Globus pallidus (tissue), 1 donor: ENCODE measurements at regions not wholly inside any gene's neighbourhood (a gene's known extent, or its start where the extent isn't known, plus 50 kb on each side); places are given as distances from the start of the nearest gene placed in this dataset.

ENCODE experiments used
- DNase-seq: peaks from one replicate; pipeline ENCODE4 v3.0.0-alpha.2; 2015; ENCODE audit warnings: low spot score

- DNase-seq, result no peak
Observed at GRCh38 chr3:156620901-156621300, 53.5 kb upstream of the TIPARP start.

- no peak for DNase-seq
Observed at GRCh38 chr3:156620260-156620659, 54.1 kb upstream of the TIPARP start.

GRCh38 chr3:156619376-156619775, 55.0 kb upstream of the TIPARP start:
- no peak for DNase-seq

GRCh38 chr3:156617781-156618180, 56.6 kb upstream of the TIPARP start:
- no peak for DNase-seq

DNA sequence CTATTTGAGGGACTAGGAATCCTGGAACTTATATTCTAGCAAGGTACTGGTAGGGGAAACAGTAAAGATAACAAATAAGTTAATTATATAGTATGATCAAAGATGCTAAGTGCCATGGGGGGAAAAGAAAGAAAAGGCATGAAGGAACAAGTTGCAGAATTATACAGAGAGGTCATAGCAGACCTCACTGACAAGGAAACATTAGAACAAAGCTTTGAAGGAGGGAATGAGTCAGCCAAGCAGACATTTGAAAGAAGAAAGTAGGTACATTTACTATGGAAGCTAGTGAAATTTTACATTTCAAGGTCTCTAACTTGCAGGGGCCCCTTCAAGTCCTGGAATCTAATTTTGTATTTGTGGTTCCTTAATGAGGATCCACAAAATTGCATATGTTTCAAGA, 57.2 kb upstream of the TIPARP start:
- no peak for DNase-seq

- no peak for DNase-seq
Observed at GRCh38 chr3:156615592-156616173, 58.7 kb upstream of the TIPARP start.

- no peak for DNase-seq
Observed at GRCh38 chr3:156614642-156615511, 59.5 kb upstream of the TIPARP start.

- no peak for DNase-seq
Observed at GRCh38 chr3:156612903-156613302, 58.0 kb upstream of the SSR3 start.

- no peak for DNase-seq
Observed at GRCh38 chr3:156611870-156612494, 57.1 kb upstream of the SSR3 start.

- no peak for DNase-seq
Observed at GRCh38 chr3:156610154-156610553, 55.2 kb upstream of the SSR3 start.

GRCh38 chr3:156609546-156609945, 54.6 kb upstream of the SSR3 start:
- no peak for DNase-seq

DNA sequence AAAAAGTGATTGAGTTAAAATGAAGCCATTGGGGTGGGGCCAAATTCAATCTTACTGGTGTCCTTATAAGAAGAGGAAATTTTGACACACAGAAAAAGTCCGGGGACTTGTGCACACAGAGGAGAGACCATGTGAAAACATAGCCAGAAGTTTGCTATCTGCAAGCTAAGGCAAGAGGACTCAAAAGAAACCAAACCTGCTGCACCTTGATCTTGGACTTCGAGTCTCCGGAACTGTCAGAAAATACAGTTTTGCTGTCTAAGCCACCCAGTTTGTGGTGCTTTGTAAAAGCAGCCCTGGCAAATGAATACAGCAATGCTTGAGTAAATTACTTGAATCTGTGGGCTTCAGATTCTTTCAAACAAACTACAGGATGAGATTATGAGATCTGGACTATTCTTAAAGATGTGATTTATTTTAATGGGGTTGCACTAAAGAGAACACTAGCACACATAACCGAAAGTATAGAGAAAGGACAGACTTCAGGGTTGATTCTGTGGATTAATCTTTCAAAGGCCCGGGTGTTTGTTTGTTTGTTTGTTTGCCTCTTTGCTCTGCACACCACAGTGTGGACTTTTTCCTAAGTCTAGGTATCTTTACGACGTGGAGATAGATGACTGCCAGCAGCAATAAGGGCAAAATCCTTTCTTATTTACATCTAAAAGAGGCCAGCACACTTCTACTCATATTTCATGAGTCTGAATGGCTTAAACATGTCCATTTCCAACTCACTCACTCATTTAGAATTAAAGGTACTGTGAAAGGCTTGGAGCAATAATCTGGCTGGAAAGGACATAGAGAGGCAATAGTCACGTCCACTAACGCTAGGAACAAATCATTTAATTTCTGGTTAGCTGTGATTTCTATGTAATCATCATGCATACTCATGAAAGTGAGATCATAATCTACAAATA, 53.9 kb upstream of the SSR3 start:
- no peak for DNase-seq

DNA sequence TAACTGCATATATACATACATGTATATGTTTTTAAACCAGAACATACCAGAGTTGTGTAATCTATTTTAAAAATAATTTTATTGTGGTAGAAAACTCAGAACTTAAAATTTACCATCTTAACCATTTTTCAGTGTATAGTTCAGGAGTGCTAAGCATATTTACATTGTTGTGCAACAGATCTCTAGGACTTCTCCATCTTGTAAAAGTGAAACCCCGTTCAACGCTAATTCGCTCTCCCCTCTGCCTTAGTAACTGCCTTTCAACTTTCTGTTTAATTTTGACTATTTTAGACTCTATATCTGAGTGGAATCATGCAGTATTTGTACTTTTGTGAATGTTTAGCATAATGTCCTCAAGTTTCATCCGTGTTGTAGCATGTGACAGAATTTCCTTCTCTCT, 51.8 kb upstream of the SSR3 start:
- no peak for DNase-seq

- peak; percentile 23 for DNase-seq
Observed at GRCh38 chr3:156605686-156606605, 51.0 kb upstream of the SSR3 start.

- no peak for DNase-seq
Observed at GRCh38 chr3:156604642-156605144, 49.8 kb upstream of the SSR3 start.
